ENCODE measurements at regions not wholly inside any gene's neighbourhood (a gene's known extent, or its start where the extent isn't known, plus 50 kb on each side); places are given as distances from the start of the nearest gene placed in this dataset.
"Not testable (repeated sequence)": the region's sequence is repeated elsewhere in the genome, so short reads cannot be mapped to it uniquely, and the experiment has no call there.

DNA sequence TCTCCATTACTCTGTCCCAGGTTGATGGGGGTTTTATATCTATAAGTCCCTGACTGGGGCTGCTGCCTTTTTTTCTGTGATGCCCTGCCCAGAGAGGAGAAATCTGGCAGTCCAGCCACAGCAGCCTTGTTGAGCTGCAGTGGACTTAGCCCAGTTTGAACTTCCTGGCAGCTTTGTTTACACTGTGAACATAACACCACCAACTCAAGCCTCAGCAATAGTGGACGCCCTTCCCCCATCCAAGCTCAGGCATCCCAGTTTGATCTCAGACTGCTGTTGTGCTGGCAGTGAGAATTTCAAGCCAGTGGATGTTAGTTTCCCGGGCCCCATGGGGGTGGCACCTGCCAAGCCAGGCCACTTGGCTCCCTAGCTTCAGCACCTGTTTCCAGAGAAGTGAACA lies 298.5 kb upstream of the KDM5D start:
- Histone ChIP-seq H3K36me3 (no peaks in the 10 kb centered on the region), H3K27me3 (no peaks in the 10 kb centered on the region), H3K4me3 (no peak overlapping the region), H3K9me3 (no peaks in the 10 kb centered on the region)
- no peak for DNase-seq

- Histone ChIP-seq H3K27me3 (no peaks in the 10 kb centered on the region), H3K36me3 (no peaks in the 10 kb centered on the region), H3K4me3 (no peak overlapping the region), H3K9me3 (no peaks in the 10 kb centered on the region)
- DNase-seq = no peak
Measured at GRCh38 chrY:20025676-20026075, 281.1 kb upstream of the KDM5D start.

DNA sequence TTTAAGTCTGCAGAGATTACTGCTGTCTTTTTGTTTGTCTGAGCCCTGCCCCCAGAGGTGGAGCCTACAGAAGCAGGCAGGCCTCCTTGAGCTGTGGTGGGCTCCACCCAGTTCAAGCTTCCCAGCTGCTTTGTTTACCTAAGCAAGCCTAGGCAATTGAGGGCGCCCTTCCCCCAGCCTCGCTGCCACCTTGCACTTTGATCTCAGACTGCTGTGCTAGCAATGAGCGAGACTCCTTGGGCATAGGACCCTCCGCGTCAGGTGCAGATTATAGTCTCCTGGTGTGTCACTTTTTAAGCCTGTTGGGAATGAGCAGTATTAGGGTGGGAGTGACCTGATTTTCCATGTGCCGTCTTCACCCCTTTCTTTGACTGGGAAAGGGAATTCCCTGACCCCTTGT lies 248.9 kb upstream of the KDM5D start:
- H3K4me3 ChIP-seq, H3K27me3 ChIP-seq, H3K36me3 ChIP-seq, H3K9me3 ChIP-seq, DNase-seq: not testable (repeated sequence)

GRCh38 chrY:19973012-19973411 lies 228.5 kb upstream of the KDM5D start:
- H3K9me3 ChIP-seq = no peaks in the 10 kb centered on the region
- no peak for DNase-seq
- no peaks in the 10 kb centered on the region for H3K27me3 ChIP-seq
- H3K4me3 ChIP-seq = no peak overlapping the region
- no peaks in the 10 kb centered on the region for H3K36me3 ChIP-seq

DNA sequence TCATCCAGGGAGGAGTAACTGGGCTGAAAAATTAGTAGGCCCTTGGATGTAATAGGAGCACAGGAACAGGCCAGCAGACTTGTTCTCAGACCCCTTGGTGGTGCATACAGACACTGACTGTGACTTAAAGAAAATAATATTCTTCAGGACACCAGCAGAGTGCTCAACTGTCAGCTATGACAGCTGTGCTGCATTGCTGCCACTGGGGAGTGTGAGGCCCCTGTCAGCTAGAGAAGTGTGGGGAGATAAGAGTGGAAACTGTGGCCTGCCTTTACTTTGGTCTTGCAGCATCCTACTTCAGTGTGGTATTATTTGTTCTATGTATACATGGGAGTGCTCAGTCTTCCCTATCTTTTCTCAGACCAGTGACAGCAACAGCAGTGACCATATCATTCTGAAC lies 203.2 kb upstream of the KDM5D start:
- DNase-seq = no peak
- Histone ChIP-seq H3K36me3 (no peaks in the 10 kb centered on the region), H3K4me3 (no peak overlapping the region), H3K9me3 (no peaks in the 10 kb centered on the region), H3K27me3 (no peaks in the 10 kb centered on the region)

- Histone ChIP-seq H3K4me3 (no peak overlapping the region), H3K9me3 (no peaks in the 10 kb centered on the region), H3K36me3 (no peaks in the 10 kb centered on the region), H3K27me3 (no peaks in the 10 kb centered on the region)
- DNase-seq = no peak
Measured at GRCh38 chrY:19899011-19899410, 154.5 kb upstream of the KDM5D start.

- no peak overlapping the region for H3K4me3 ChIP-seq
- H3K9me3 ChIP-seq = no peaks in the 10 kb centered on the region
- H3K27me3 ChIP-seq = no peaks in the 10 kb centered on the region
- no peaks in the 10 kb centered on the region for H3K36me3 ChIP-seq
- no peak for DNase-seq
Measured at GRCh38 chrY:19892076-19892964, 147.8 kb upstream of the KDM5D start.

DNA sequence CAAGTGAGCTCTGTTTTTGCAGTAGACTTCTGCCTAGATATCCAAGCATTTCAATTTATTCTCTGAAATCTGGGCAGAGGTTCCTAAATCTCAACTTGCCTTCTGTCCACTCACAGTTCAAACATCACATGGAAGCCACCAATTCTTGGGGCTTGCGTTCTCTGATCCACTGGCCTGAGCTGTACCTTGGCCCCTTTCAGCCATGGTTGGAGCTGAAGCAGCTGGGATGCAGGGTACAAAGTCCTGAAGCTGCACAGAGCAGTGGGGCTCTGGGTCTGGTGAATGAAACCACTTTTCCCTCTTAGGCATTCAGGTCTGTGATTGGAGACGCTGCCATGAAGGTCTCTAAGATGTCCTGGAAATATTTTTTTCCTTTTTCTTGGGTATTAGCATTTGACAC lies 137.6 kb upstream of the KDM5D start:
- DNase-seq = no peak
- H3K9me3 ChIP-seq = no peaks in the 10 kb centered on the region
- no peaks in the 10 kb centered on the region for H3K36me3 ChIP-seq
- no peak overlapping the region for H3K4me3 ChIP-seq
- no peaks in the 10 kb centered on the region for H3K27me3 ChIP-seq

DNA sequence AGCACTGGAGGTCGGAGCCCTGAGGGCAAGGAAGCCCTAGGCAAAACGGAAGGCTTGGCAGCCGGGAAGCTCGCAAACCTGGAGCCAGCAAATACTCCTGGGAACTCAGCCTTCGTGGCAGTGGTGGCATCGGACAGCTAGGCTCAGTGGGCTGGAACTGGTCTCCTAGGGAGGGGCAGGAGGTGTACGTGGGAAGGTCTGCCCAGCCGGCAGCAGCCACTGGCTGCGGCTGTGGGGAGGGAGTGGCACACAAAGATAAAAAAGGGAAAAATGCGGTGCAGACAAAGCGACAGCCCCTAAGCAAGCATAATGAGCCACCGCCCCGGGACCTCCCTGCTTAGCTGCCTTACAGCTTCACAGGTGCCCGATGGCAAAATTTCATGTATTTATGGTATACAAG lies 125.2 kb upstream of the KDM5D start:
- Histone ChIP-seq H3K36me3 (no peaks in the 10 kb centered on the region), H3K27me3 (no peaks in the 10 kb centered on the region), H3K4me3 (peak overlapping the region; percentile 41), H3K9me3 (no peaks in the 10 kb centered on the region)
- peak; percentile 26 for DNase-seq

DNA sequence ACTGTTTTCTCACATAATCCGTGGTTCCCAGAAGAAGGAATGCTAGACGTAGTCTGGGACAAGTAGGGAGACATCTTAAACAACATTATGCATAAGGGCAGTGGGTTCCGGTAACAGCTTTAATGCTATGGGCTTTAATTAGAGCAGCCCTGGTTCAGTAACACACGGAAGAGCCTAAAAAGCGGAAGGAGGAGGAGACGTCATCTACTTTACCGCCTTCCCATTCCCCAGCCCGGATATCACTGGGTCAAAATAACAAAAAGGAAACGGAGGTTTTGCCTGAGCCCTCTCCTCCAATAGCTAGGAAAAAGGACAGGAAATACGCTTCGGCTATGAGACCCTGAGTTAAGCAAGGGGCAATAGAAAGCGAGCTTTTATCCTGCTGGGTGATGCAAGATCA lies 124.8 kb upstream of the KDM5D start:
- DNase-seq = peak; percentile 0
- Histone ChIP-seq H3K4me3 (peak overlapping the region; percentile 41), H3K27me3 (no peaks in the 10 kb centered on the region), H3K9me3 (no peaks in the 10 kb centered on the region), H3K36me3 (no peaks in the 10 kb centered on the region)

- no peaks in the 10 kb centered on the region for H3K9me3 ChIP-seq
- H3K36me3 ChIP-seq = no peaks in the 10 kb centered on the region
- DNase-seq = no peak
- no peak overlapping the region for H3K4me3 ChIP-seq
- H3K27me3 ChIP-seq = no peaks in the 10 kb centered on the region
Measured at GRCh38 chrY:19868647-19869046, 124.1 kb upstream of the KDM5D start.

GRCh38 chrY:19856474-19857135 lies 112.1 kb upstream of the KDM5D start:
- H3K36me3 ChIP-seq = no peaks in the 10 kb centered on the region
- no peak overlapping the region for H3K4me3 ChIP-seq
- no peaks in the 10 kb centered on the region for H3K9me3 ChIP-seq
- no peaks in the 10 kb centered on the region for H3K27me3 ChIP-seq
- no peak for DNase-seq

DNA sequence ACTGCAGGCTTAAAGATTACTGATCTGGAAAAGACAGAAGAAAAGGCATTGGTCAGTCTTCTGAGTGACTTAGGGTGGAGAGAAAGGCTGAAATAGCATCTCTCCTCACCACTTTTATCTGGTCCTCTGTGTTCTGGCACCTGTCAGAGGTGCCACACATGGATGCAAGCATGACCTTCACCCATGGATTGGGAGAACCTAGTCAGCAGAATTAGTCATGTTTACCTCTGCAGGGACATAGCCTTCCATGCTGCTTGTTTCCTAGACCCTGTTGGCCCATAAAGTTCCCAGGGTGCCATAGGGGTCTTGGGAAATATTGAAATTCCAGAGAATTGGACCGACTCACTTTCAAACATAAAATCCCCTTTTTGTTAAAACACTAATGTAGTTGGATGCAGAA lies 98.4 kb upstream of the KDM5D start:
- Histone ChIP-seq H3K27me3 (no peaks in the 10 kb centered on the region), H3K4me3 (no peak overlapping the region), H3K9me3 (no peaks in the 10 kb centered on the region), H3K36me3 (no peaks in the 10 kb centered on the region)
- no peak for DNase-seq

DNA sequence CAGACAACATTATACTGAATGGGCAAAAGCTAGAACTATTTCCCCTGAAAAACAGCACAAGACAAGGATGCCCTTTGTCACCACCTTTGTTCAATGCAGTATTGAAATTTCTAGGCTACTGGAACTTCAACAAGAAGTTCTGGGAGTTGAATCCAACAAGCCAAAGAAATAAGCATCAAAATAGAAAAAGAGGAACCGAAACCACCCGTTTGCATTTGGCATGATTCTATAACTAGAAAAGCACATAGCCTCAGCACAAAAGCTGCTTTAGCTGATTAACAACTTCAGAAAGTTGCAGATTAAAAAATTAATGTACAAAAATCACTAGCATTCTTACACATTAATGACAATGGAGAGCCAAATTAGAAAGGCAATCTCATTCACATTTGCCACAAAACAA lies 79.6 kb upstream of the KDM5D start:
- no peak overlapping the region for H3K4me3 ChIP-seq
- no peaks in the 10 kb centered on the region for H3K9me3 ChIP-seq
- H3K36me3 ChIP-seq = no peaks in the 10 kb centered on the region
- H3K27me3 ChIP-seq = no peaks in the 10 kb centered on the region
- no peak for DNase-seq

GRCh38 chrY:19818546-19818945 lies 74.0 kb upstream of the KDM5D start:
- H3K27me3 ChIP-seq = no peaks in the 10 kb centered on the region
- DNase-seq = no peak
- H3K36me3 ChIP-seq = no peaks in the 10 kb centered on the region
- H3K9me3 ChIP-seq = no peaks in the 10 kb centered on the region
- H3K4me3 ChIP-seq = no peak overlapping the region

- no peaks in the 10 kb centered on the region for H3K36me3 ChIP-seq
- no peaks in the 10 kb centered on the region for H3K9me3 ChIP-seq
- no peaks in the 10 kb centered on the region for H3K27me3 ChIP-seq
- no peak for DNase-seq
- no peak overlapping the region for H3K4me3 ChIP-seq
Measured at GRCh38 chrY:19816920-19817319, 72.4 kb upstream of the KDM5D start.

GRCh38 chrY:19816053-19816823 lies 71.7 kb upstream of the KDM5D start:
- H3K9me3 ChIP-seq = no peaks in the 10 kb centered on the region
- H3K36me3 ChIP-seq = no peaks in the 10 kb centered on the region
- H3K4me3 ChIP-seq = no peak overlapping the region
- peak; percentile 1 for DNase-seq
- H3K27me3 ChIP-seq = no peaks in the 10 kb centered on the region
